ENCODE measurements at regions not wholly inside any gene's neighbourhood (a gene's known extent, or its start where the extent isn't known, plus 50 kb on each side); places are given as distances from the start of the nearest gene placed in this dataset.

DNA sequence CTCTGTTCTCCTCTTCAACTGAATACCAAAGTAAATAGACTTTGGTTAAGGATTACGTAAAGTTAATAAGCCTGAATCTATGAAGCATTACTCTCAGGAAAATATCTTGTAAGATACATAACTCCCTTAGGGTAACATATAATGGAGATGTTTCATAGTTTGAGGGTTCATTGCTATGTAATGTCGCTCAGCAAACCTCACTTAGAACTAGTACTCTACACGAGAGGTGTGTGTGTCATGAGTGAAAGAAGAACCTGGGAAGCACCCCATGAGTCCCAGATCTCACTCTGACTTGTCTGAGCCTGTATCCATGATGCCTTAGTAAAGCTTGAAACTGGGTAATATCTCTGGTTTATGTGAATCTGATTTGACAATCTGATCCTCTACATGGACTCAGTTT is 429.5 kb upstream of the ANO3 start:
- H3K79me2 ChIP-seq (ENCODE audit: insufficient read depth, low read length), result no peaks in the 10 kb centered on the region
- no peaks in the 10 kb centered on the region for H3K9me3 ChIP-seq (ENCODE audit: low read length)
- no peak overlapping the region for H3K27ac ChIP-seq (ENCODE audit: low read depth, low read length, poor library complexity, severe bottlenecking)
- no peak overlapping the region for H3K4me3 ChIP-seq (ENCODE audit: low read depth, low read length, poor library complexity, severe bottlenecking)
- no peaks in the 10 kb centered on the region for H3K4me1 ChIP-seq (ENCODE audit: insufficient read depth, low read length, severe bottlenecking)
- no peak overlapping the region for H3K4me2 ChIP-seq (ENCODE audit: low read length)
- no peaks in the 10 kb centered on the region for H3F3A ChIP-seq (ENCODE audit: insufficient read depth, low read length)
- TF ChIP-seq EZH2 (IDR thresholded peaks at IDR 0.05; ENCODE audit: borderline replicate concordance, low read length) (no peak), CTCF (IDR thresholded peaks at IDR 0.05; ENCODE audit: low read length) (no peak)
- H4K20me1 ChIP-seq (ENCODE audit: insufficient read depth, low read length), result no peaks in the 10 kb centered on the region
- H3K36me3 ChIP-seq (ENCODE audit: insufficient read depth, low read length), result no peaks in the 10 kb centered on the region
- H3K27me3 ChIP-seq (ENCODE audit: insufficient read depth, low read length), result no peaks in the 10 kb centered on the region
- H2AFZ ChIP-seq (ENCODE audit: low read length), result no peak overlapping the region
- no peaks in the 10 kb centered on the region for H3K9me2 ChIP-seq (ENCODE audit: low read depth, low read length)
- H3K9ac ChIP-seq (ENCODE audit: low read length), result no peak overlapping the region

DNA sequence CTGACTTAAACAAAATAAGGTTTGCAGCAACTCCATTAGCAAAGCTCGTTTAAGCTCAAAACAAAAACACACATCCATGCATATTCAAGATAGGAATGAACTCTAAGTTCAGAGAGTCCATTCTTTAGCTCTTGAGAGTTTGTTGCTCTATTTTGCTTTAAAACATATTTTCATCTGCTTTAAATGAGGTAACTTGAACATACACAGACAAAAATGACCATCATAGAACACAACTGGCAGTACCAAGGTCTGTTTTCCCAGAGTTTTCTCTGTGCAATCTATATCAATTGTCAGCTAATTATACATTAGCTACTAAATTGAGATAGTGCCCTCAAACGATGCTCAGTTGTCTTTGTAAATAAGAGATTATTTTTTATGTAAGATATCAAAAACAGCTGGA is 423.2 kb upstream of the ANO3 start:
- H3K27me3 ChIP-seq (ENCODE audit: insufficient read depth, low read length), result no peaks in the 10 kb centered on the region
- no peak overlapping the region for H2AFZ ChIP-seq (ENCODE audit: low read length)
- H3F3A ChIP-seq (ENCODE audit: insufficient read depth, low read length), result no peaks in the 10 kb centered on the region
- H3K27ac ChIP-seq (ENCODE audit: low read depth, low read length, poor library complexity, severe bottlenecking), result no peak overlapping the region
- no peaks in the 10 kb centered on the region for H3K36me3 ChIP-seq (ENCODE audit: insufficient read depth, low read length)
- no peaks in the 10 kb centered on the region for H3K9me2 ChIP-seq (ENCODE audit: low read depth, low read length)
- no peaks in the 10 kb centered on the region for H3K9me3 ChIP-seq (ENCODE audit: low read length)
- no peaks in the 10 kb centered on the region for H3K4me1 ChIP-seq (ENCODE audit: insufficient read depth, low read length, severe bottlenecking)
- H3K4me2 ChIP-seq (ENCODE audit: low read length), result no peak overlapping the region
- TF ChIP-seq EZH2 (IDR thresholded peaks at IDR 0.05; ENCODE audit: borderline replicate concordance, low read length), result no peak
- TF ChIP-seq CTCF (IDR thresholded peaks at IDR 0.05; ENCODE audit: low read length), result no peak
- H3K4me3 ChIP-seq (ENCODE audit: low read depth, low read length, poor library complexity, severe bottlenecking), result no peak overlapping the region
- H3K9ac ChIP-seq (ENCODE audit: low read length), result no peak overlapping the region
- H4K20me1 ChIP-seq (ENCODE audit: insufficient read depth, low read length), result no peaks in the 10 kb centered on the region
- no peaks in the 10 kb centered on the region for H3K79me2 ChIP-seq (ENCODE audit: insufficient read depth, low read length)

GRCh38 chr11:25910086-25910485 is 421.8 kb upstream of the ANO3 start:
- Histone ChIP-seq H2AFZ (ENCODE audit: low read length) (no peak overlapping the region), H4K20me1 (ENCODE audit: insufficient read depth, low read length) (no peaks in the 10 kb centered on the region), H3K4me3 (ENCODE audit: low read depth, low read length, poor library complexity, severe bottlenecking) (no peak overlapping the region), H3K27me3 (ENCODE audit: insufficient read depth, low read length) (no peaks in the 10 kb centered on the region), H3K79me2 (ENCODE audit: insufficient read depth, low read length) (no peaks in the 10 kb centered on the region), H3F3A (ENCODE audit: insufficient read depth, low read length) (no peaks in the 10 kb centered on the region), H3K9ac (ENCODE audit: low read length) (no peak overlapping the region), H3K9me3 (ENCODE audit: low read length) (no peaks in the 10 kb centered on the region), H3K36me3 (ENCODE audit: insufficient read depth, low read length) (no peaks in the 10 kb centered on the region), H3K27ac (ENCODE audit: low read depth, low read length, poor library complexity, severe bottlenecking) (no peak overlapping the region), H3K4me2 (ENCODE audit: low read length) (no peak overlapping the region), H3K9me2 (ENCODE audit: low read depth, low read length) (no peaks in the 10 kb centered on the region), H3K4me1 (ENCODE audit: insufficient read depth, low read length, severe bottlenecking) (no peaks in the 10 kb centered on the region)
- no peak for TF ChIP-seq CTCF (IDR thresholded peaks at IDR 0.05; ENCODE audit: low read length)
- no peak for TF ChIP-seq EZH2 (IDR thresholded peaks at IDR 0.05; ENCODE audit: borderline replicate concordance, low read length)
